SK-N-SH (cell line): ENCODE measurements at regions not wholly inside any gene's neighbourhood (a gene's known extent, or its start where the extent isn't known, plus 50 kb on each side); places are given as distances from the start of the nearest gene placed in this dataset.

Experiments
- CTCF ChIA-PET: fragments of 300-600, 350-600 bp; formaldehyde crosslinking; extraction: SDS; loops from one replicate; lab custom pipeline; 2021; lab: Yijun Ruan, JAX
- POLR2A ChIA-PET: fragments of 350-600 bp; sonication (Branson Sonifier 250); formaldehyde crosslinking; extraction: SDS; loops from one replicate; lab custom pipeline; 2020; ENCODE audit warnings: antibody characterized with exemption, inconsistent platforms; lab: Yijun Ruan, JAX
- DNase-seq: peaks from one replicate; pipeline ENCODE4 v3.0.0; 2012
- H2AFZ ChIP-seq: fragments of 200-600 bp; sonication (generic); 2 replicates; pipeline ENCODE4 v1.8.1; 2016; ENCODE audit warnings: antibody characterized with exemption, mild to moderate bottlenecking, low read depth
- H3F3A ChIP-seq: fragments of 200-600 bp; sonication (generic); replicated peaks from 2 replicates; pipeline ENCODE3; 2016; ENCODE audit warnings: antibody characterized with exemption, mild to moderate bottlenecking; ENCODE audit not compliant: insufficient read depth
- H3K27ac ChIP-seq, 2 experiments: fragments of 200-500 bp in 1 of 2; fragments of 200-600 bp in 1 of 2; sonication (Bioruptor generic) in 1 of 2; sonication (generic), shearing (Covaris generic) in 1 of 2; 2 replicates each; pipeline versions ENCODE4 v1.5.1 to v1.6.1; 2014 to 2016; ENCODE audit warnings: low read depth in 2 of 2, inconsistent platforms in 1 of 2, low read length in 1 of 2, mild to moderate bottlenecking in 1 of 2, mixed read lengths in 1 of 2
- H3K27me3 ChIP-seq: fragments of 200-600 bp; sonication (generic), shearing (Covaris generic); 2 replicates; pipeline ENCODE4 v1.6.1; 2016; ENCODE audit warnings: mixed run types; ENCODE audit not compliant: insufficient read depth
- H3K36me3 ChIP-seq, 2 experiments: fragments of 200-500 bp in 1 of 2; fragments of 200-600 bp in 1 of 2; sonication (Bioruptor generic) in 1 of 2; sonication (generic) in 1 of 2; replicated peaks in 1 of 2; 2 replicates each; pipeline versions ENCODE3 to v1.5.1; 2014 to 2016; ENCODE audit warnings: low read length in 1 of 2, mild to moderate bottlenecking in 1 of 2; ENCODE audit not compliant: insufficient read depth in 2 of 2, control insufficient read depth in 1 of 2
- H3K4me1 ChIP-seq, 2 experiments: fragments of 200-500 bp in 1 of 2; fragments of 200-600 bp in 1 of 2; sonication (Bioruptor generic) in 1 of 2; sonication (generic), shearing (Covaris generic) in 1 of 2; 2 replicates each; pipeline versions ENCODE4 v1.5.1 to v1.6.1; 2014 to 2016; ENCODE audit warnings: low read depth in 1 of 2, low read length in 1 of 2, mixed run types in 1 of 2; ENCODE audit not compliant: insufficient read depth in 2 of 2, control insufficient read depth in 1 of 2
- H3K4me2 ChIP-seq: fragments of 200-600 bp; sonication (generic), shearing (Covaris generic); 2 replicates; pipeline ENCODE4 v1.6.1; 2017; ENCODE audit warnings: mixed run types
- H3K4me3 ChIP-seq, 2 experiments: fragments of 200-500 bp in 1 of 2; fragments of 200-600 bp in 1 of 2; sonication (Bioruptor generic) in 1 of 2; sonication (generic), shearing (Covaris generic) in 1 of 2; 2 replicates each; pipeline versions ENCODE4 v1.5.1 to v1.8.1; 2014 to 2016; ENCODE audit warnings: low read depth in 2 of 2, inconsistent platforms in 1 of 2, low read length in 1 of 2, mild to moderate bottlenecking in 1 of 2, mixed read lengths in 1 of 2, moderate library complexity in 1 of 2
- H3K79me2 ChIP-seq: fragments of 200-600 bp; sonication (generic); 2 replicates; pipeline ENCODE4 v1.8.1; 2017; ENCODE audit warnings: mild to moderate bottlenecking; ENCODE audit not compliant: insufficient read depth
- H3K9ac ChIP-seq: fragments of 200-600 bp; sonication (generic); 2 replicates; pipeline ENCODE4 v1.6.1; 2017; ENCODE audit warnings: mixed run types
- H3K9me2 ChIP-seq: fragments of 200-600 bp; sonication (generic); 2 replicates; pipeline ENCODE4 v1.6.1; 2017; ENCODE audit warnings: mixed run types
- H3K9me3 ChIP-seq: fragments of 200-600 bp; sonication (generic); 2 replicates; pipeline ENCODE4 v1.6.1; 2017; ENCODE audit warnings: mixed run types, mild to moderate bottlenecking, moderate library complexity
- H4K20me1 ChIP-seq: fragments of 200-600 bp; sonication (generic); 2 replicates; pipeline ENCODE4 v1.6.1; 2017; ENCODE audit warnings: mild to moderate bottlenecking, mixed run types; ENCODE audit not compliant: insufficient read depth
- CHD2 ChIP-seq: fragments of 150-350 bp; IDR thresholded peaks from 2 replicates; pipeline ENCODE4 v1.6.1; 2018; ENCODE audit warnings: low read length; ENCODE audit not compliant: partially characterized antibody
- ELF1 ChIP-seq: IDR thresholded peaks from 2 replicates; pipeline ENCODE4 v1.4.0; 2012
- JUND ChIP-seq: IDR thresholded peaks from 2 replicates; pipeline ENCODE4 v1.4.0; 2012
- MEF2A ChIP-seq: IDR thresholded peaks from 2 replicates; pipeline ENCODE4 v1.4.0; 2012; ENCODE audit warnings: low read depth, borderline replicate concordance
- RAD21 ChIP-seq: IDR thresholded peaks from 2 replicates; pipeline ENCODE4 v1.6.1; 2012; ENCODE audit warnings: mild to moderate bottlenecking, low read length
- RXRA ChIP-seq: IDR thresholded peaks from 2 replicates; pipeline ENCODE4 v1.4.0; 2012; ENCODE audit warnings: low read depth, mild to moderate bottlenecking, borderline replicate concordance
- SIN3A ChIP-seq: IDR thresholded peaks from 2 replicates; pipeline ENCODE4 v1.6.1; 2012; ENCODE audit warnings: low read depth, mild to moderate bottlenecking, low read length, moderate library complexity, borderline replicate concordance
- TAF1 ChIP-seq: IDR thresholded peaks from 2 replicates; pipeline ENCODE4 v1.6.1; 2012; ENCODE audit warnings: low read depth, mild to moderate bottlenecking, low read length, moderate library complexity, borderline replicate concordance
- TEAD4 ChIP-seq: IDR thresholded peaks from 2 replicates; pipeline ENCODE4 v1.4.0; 2012; ENCODE audit warnings: mild to moderate bottlenecking, borderline replicate concordance; ENCODE audit not compliant: insufficient read depth
- whole genome bisulfite sequencing: methylation state at CpG from one replicate; pipeline ENCODE4 v1.1.6; 2017; ENCODE audit warnings: low lambda C conversion rate; 5-methylcytosine and 5-hydroxymethylcytosine counted together
- TF ChIP-seq, protein P1 (sequence below): IDR thresholded peaks from 2 replicates; pipeline ENCODE4 v1.4.0; 2012; ENCODE audit warnings: low read depth, borderline replicate concordance
- TF ChIP-seq, protein P2 (sequence below): IDR thresholded peaks from 2 replicates; pipeline ENCODE4 v1.4.0; 2012; ENCODE audit warnings: low read depth, borderline replicate concordance
- TF ChIP-seq, protein P3 (sequence below): fragments of 200-600 bp; sonication (generic); IDR thresholded peaks from 2 replicates; pipeline ENCODE4 v1.6.1; 2017; ENCODE audit warnings: antibody characterized with exemption, mild to moderate bottlenecking, moderate library complexity
- TF ChIP-seq, protein P4 (sequence below): fragments of 150-350 bp; IDR thresholded peaks from 2 replicates; pipeline ENCODE4 v1.6.1; 2016; ENCODE audit warnings: mild to moderate bottlenecking, low read depth, low read length
- TF ChIP-seq, protein P5 (sequence below): IDR thresholded peaks from 2 replicates; pipeline ENCODE4; 2012

DNA sequence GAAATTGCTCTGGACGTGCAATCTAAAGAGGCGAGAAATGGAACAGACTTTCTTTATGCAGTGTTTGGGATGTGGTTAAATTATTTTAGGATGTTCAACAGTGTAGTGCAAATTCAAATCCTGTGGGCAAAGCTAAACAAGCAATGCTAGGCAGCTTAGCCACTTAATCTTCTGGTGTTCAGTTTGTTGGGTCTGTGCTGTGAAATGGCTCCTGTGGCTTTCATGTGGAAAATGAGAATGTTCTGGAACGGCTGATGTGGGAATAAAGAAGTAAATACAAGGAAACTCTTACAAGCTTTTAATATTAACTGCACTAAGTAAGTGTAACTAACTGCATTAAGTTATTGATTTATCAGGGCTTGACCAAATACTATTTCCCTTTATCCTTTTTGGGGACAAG lies 766.6 kb downstream of the ADGRL2 start:
- Histone ChIP-seq H2AFZ (no peak overlapping the region), H3K36me3 (no peaks in the 10 kb centered on the region), H3K4me3 (no peak overlapping the region), H4K20me1 (no peaks in the 10 kb centered on the region), H3K9me3 (no peaks in the 10 kb centered on the region), H3K27ac (no peak overlapping the region), H3K79me2 (no peaks in the 10 kb centered on the region), H3F3A (peaks cover 6% of the 10 kb centered on the region), H3K27me3 (no peaks in the 10 kb centered on the region), H3K9me2 (no peaks in the 10 kb centered on the region), H3K4me1 (peaks cover 6% of the 10 kb centered on the region in 2 experiments; a peak in 3 of 4 replicates), H3K9ac (no peak overlapping the region), H3K4me2 (no peak overlapping the region)
- ChIA-PET CTCF (no interaction called here), POLR2A (no interaction called here)
- DNase-seq = no peak
- TF ChIP-seq SIN3A (no peak), TAF1 (no peak), RAD21 (no peak), JUND (no peak), TEAD4 (no peak), MEF2A (no peak), RXRA (no peak), CHD2 (no peak), ELF1 (no peak)
- TF ChIP-seq, protein P1, sequence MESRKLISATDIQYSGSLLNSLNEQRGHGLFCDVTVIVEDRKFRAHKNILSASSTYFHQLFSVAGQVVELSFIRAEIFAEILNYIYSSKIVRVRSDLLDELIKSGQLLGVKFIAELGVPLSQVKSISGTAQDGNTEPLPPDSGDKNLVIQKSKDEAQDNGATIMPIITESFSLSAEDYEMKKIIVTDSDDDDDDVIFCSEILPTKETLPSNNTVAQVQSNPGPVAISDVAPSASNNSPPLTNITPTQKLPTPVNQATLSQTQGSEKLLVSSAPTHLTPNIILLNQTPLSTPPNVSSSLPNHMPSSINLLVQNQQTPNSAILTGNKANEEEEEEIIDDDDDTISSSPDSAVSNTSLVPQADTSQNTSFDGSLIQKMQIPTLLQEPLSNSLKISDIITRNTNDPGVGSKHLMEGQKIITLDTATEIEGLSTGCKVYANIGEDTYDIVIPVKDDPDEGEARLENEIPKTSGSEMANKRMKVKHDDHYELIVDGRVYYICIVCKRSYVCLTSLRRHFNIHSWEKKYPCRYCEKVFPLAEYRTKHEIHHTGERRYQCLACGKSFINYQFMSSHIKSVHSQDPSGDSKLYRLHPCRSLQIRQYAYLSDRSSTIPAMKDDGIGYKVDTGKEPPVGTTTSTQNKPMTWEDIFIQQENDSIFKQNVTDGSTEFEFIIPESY = no peak
- TF ChIP-seq, protein P2, sequence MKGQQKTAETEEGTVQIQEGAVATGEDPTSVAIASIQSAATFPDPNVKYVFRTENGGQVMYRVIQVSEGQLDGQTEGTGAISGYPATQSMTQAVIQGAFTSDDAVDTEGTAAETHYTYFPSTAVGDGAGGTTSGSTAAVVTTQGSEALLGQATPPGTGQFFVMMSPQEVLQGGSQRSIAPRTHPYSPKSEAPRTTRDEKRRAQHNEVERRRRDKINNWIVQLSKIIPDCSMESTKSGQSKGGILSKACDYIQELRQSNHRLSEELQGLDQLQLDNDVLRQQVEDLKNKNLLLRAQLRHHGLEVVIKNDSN = no peak
- TF ChIP-seq, protein P3, sequence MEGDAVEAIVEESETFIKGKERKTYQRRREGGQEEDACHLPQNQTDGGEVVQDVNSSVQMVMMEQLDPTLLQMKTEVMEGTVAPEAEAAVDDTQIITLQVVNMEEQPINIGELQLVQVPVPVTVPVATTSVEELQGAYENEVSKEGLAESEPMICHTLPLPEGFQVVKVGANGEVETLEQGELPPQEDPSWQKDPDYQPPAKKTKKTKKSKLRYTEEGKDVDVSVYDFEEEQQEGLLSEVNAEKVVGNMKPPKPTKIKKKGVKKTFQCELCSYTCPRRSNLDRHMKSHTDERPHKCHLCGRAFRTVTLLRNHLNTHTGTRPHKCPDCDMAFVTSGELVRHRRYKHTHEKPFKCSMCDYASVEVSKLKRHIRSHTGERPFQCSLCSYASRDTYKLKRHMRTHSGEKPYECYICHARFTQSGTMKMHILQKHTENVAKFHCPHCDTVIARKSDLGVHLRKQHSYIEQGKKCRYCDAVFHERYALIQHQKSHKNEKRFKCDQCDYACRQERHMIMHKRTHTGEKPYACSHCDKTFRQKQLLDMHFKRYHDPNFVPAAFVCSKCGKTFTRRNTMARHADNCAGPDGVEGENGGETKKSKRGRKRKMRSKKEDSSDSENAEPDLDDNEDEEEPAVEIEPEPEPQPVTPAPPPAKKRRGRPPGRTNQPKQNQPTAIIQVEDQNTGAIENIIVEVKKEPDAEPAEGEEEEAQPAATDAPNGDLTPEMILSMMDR = no peak
- TF ChIP-seq, protein P4, sequence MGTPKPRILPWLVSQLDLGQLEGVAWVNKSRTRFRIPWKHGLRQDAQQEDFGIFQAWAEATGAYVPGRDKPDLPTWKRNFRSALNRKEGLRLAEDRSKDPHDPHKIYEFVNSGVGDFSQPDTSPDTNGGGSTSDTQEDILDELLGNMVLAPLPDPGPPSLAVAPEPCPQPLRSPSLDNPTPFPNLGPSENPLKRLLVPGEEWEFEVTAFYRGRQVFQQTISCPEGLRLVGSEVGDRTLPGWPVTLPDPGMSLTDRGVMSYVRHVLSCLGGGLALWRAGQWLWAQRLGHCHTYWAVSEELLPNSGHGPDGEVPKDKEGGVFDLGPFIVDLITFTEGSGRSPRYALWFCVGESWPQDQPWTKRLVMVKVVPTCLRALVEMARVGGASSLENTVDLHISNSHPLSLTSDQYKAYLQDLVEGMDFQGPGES = no peak
- TF ChIP-seq, protein P5, sequence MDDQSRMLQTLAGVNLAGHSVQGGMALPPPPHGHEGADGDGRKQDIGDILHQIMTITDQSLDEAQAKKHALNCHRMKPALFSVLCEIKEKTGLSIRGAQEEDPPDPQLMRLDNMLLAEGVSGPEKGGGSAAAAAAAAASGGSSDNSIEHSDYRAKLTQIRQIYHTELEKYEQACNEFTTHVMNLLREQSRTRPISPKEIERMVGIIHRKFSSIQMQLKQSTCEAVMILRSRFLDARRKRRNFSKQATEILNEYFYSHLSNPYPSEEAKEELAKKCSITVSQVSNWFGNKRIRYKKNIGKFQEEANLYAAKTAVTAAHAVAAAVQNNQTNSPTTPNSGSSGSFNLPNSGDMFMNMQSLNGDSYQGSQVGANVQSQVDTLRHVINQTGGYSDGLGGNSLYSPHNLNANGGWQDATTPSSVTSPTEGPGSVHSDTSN = no peak
- 81% methylated on average over 3 of the region's 3 CpGs for WGBS
